ENCODE measurements at regions not wholly inside any gene's neighbourhood (a gene's known extent, or its start where the extent isn't known, plus 50 kb on each side); places are given as distances from the start of the nearest gene placed in this dataset.
"Not testable (repeated sequence)": the region's sequence is repeated elsewhere in the genome, so short reads cannot be mapped to it uniquely, and the experiment has no call there.

- Histone ChIP-seq H3K4me3 (no peak overlapping the region), H3K9me3 (no peaks in the 10 kb centered on the region), H3K36me3 (replicated peaks) (no peaks in the 10 kb centered on the region; the same call in 1 of the 2 replicates), H3K4me1 (peaks cover 13% of the 10 kb centered on the region), H3K27me3 (ENCODE audit: low read depth) (peaks cover 3% of the 10 kb centered on the region; the same call in 1 of the 2 replicates)
- in situ Hi-C loops (cut with MboI; ENCODE audit: low sequenced_read_pairs) = no loop called here
- peak; percentile 41 to 55 for DNase-seq (ENCODE audit: low spot score in 2 of 2)
Observed at GRCh38 chr10:33010132-33011037, 52.4 kb upstream of the ITGB1 start.

GRCh38 chr10:33009244-33010131 is 51.5 kb upstream of the ITGB1 start:
- H3K36me3 ChIP-seq (replicated peaks) = no peaks in the 10 kb centered on the region; the same call in 1 of the 2 replicates
- no peak overlapping the region for H3K4me3 ChIP-seq
- H3K27me3 ChIP-seq (ENCODE audit: low read depth) = peaks cover 3% of the 10 kb centered on the region; the same call in 1 of the 2 replicates
- DNase-seq (ENCODE audit: low spot score in 2 of 2) = no peak
- no peaks in the 10 kb centered on the region for H3K9me3 ChIP-seq
- in situ Hi-C loops (cut with MboI; ENCODE audit: low sequenced_read_pairs) = loop anchor here (10.0 kb wide), 1 partner anchor 105 kb away; no protein-coding TSS in a partner anchor
- peaks cover 18% of the 10 kb centered on the region for H3K4me1 ChIP-seq

- in situ Hi-C loops (cut with MboI; ENCODE audit: low sequenced_read_pairs) = loop anchor here (10.0 kb wide), 1 partner anchor 104 kb away; no protein-coding TSS in a partner anchor
- no peaks in the 10 kb centered on the region for H3K9me3 ChIP-seq
- peak; percentile 75 to 85 for DNase-seq (ENCODE audit: low spot score in 2 of 2)
- no peaks in the 10 kb centered on the region; the same call in 1 of the 2 replicates for H3K36me3 ChIP-seq (replicated peaks)
- H3K27me3 ChIP-seq (ENCODE audit: low read depth) = peaks cover 3% of the 10 kb centered on the region; the same call in 1 of the 2 replicates
- peaks cover 18% of the 10 kb centered on the region for H3K4me1 ChIP-seq
- no peak overlapping the region for H3K4me3 ChIP-seq
Observed at GRCh38 chr10:33008499-33009243, 50.6 kb upstream of the ITGB1 start.

GRCh38 chr10:33007731-33008381 is 49.8 kb upstream of the ITGB1 start:
- not testable (repeated sequence) for H3K36me3 ChIP-seq (replicated peaks); H3K27me3 ChIP-seq (ENCODE audit: low read depth); DNase-seq (ENCODE audit: low spot score in 2 of 2); H3K9me3 ChIP-seq; H3K4me3 ChIP-seq
- H3K4me1 ChIP-seq = peaks cover 18% of the 10 kb centered on the region
- in situ Hi-C loops (cut with MboI; ENCODE audit: low sequenced_read_pairs) = loop anchor here (10.0 kb wide), 1 partner anchor 103 kb away; no protein-coding TSS in a partner anchor

Data from HAP-1 (cell line).